ENCODE measurements at regions not wholly inside any gene's neighbourhood (a gene's known extent, or its start where the extent isn't known, plus 50 kb on each side); places are given as distances from the start of the nearest gene placed in this dataset.

DNA sequence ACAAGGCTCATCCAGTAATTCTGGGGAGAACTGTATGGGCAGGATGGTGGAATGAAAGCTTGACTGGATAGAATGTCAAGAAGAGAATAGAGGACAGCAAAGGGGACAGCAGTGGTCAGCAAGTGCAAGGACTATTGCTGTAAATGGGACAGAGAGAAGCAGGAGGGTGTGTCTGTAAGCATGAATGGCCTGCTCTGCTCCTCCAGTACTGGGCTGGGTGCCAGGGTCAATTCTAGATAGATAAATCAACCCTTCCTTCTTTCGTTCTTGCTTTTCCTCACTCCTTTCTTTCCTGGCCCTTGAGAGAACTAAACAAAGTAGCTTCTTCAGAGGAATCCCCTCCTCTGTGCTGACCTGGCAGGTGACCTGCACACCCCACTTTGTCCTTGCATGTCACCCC lies 1019.2 kb downstream of the BCL11B start:
- 23% methylated on average over 1 of the region's 1 CpG for WGBS
- H3K9me3 ChIP-seq, result no peaks in the 10 kb centered on the region
- no peak for DNase-seq (ENCODE audit: low spot score in 2 of 2)

GRCh38 chr14:98259881-98260280 lies 1012.1 kb downstream of the BCL11B start:
- WGBS, result 51% methylated on average over 4 of the region's 4 CpGs

More for the DNA sequence above, 1019.2 kb downstream of the BCL11B start:
- Histone ChIP-seq H3K27me3 (no peaks in the 10 kb centered on the region), H3K36me3 (no peaks in the 10 kb centered on the region), H3K27ac (no peak overlapping the region), H3K4me1 (no peaks in the 10 kb centered on the region), H3K4me3 (no peak overlapping the region)
- no peak for TF ChIP-seq EP300 (IDR thresholded peaks at IDR 0.05)
- TF ChIP-seq POLR2AphosphoS5 (IDR thresholded peaks at IDR 0.05), result no peak
- TF ChIP-seq, protein P1, sequence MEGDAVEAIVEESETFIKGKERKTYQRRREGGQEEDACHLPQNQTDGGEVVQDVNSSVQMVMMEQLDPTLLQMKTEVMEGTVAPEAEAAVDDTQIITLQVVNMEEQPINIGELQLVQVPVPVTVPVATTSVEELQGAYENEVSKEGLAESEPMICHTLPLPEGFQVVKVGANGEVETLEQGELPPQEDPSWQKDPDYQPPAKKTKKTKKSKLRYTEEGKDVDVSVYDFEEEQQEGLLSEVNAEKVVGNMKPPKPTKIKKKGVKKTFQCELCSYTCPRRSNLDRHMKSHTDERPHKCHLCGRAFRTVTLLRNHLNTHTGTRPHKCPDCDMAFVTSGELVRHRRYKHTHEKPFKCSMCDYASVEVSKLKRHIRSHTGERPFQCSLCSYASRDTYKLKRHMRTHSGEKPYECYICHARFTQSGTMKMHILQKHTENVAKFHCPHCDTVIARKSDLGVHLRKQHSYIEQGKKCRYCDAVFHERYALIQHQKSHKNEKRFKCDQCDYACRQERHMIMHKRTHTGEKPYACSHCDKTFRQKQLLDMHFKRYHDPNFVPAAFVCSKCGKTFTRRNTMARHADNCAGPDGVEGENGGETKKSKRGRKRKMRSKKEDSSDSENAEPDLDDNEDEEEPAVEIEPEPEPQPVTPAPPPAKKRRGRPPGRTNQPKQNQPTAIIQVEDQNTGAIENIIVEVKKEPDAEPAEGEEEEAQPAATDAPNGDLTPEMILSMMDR (IDR thresholded peaks at IDR 0.05), result no peak

GRCh38 chr14:98262566-98262965 lies 1009.4 kb downstream of the BCL11B start:
- Histone ChIP-seq H3K27ac (no peak overlapping the region), H3K9me3 (no peaks in the 10 kb centered on the region), H3K36me3 (no peaks in the 10 kb centered on the region), H3K27me3 (no peaks in the 10 kb centered on the region), H3K4me1 (no peaks in the 10 kb centered on the region), H3K4me3 (no peak overlapping the region)
- WGBS, result over 99% methylated on average over 5 of the region's 5 CpGs
- DNase-seq (ENCODE audit: low spot score in 2 of 2), result no peak
- no peak for TF ChIP-seq POLR2A (IDR thresholded peaks at IDR 0.05)
- TF ChIP-seq, protein P1 (IDR thresholded peaks at IDR 0.05), result no peak
- TF ChIP-seq POLR2AphosphoS5 (IDR thresholded peaks at IDR 0.05), result no peak
- TF ChIP-seq EP300 (IDR thresholded peaks at IDR 0.05), result no peak

More at GRCh38 chr14:98259881-98260280, 1012.1 kb downstream of the BCL11B start:
- Histone ChIP-seq H3K4me3 (no peak overlapping the region), H3K4me1 (no peaks in the 10 kb centered on the region), H3K27me3 (no peaks in the 10 kb centered on the region), H3K27ac (no peak overlapping the region), H3K36me3 (no peaks in the 10 kb centered on the region), H3K9me3 (no peaks in the 10 kb centered on the region)
- DNase-seq (ENCODE audit: low spot score in 2 of 2), result no peak
- no peak for TF ChIP-seq POLR2A (IDR thresholded peaks at IDR 0.05)
- no peak for TF ChIP-seq EP300 (IDR thresholded peaks at IDR 0.05)
- TF ChIP-seq POLR2AphosphoS5 (IDR thresholded peaks at IDR 0.05), result no peak
- TF ChIP-seq, protein P1 (IDR thresholded peaks at IDR 0.05), result no peak

- Histone ChIP-seq H3K27ac (no peak overlapping the region), H3K36me3 (no peaks in the 10 kb centered on the region), H3K9me3 (no peaks in the 10 kb centered on the region), H3K27me3 (no peaks in the 10 kb centered on the region), H3K4me3 (no peak overlapping the region), H3K4me1 (no peaks in the 10 kb centered on the region)
- TF ChIP-seq POLR2AphosphoS5 (IDR thresholded peaks at IDR 0.05), result no peak
- TF ChIP-seq POLR2A (IDR thresholded peaks at IDR 0.05), result no peak
- TF ChIP-seq EP300 (IDR thresholded peaks at IDR 0.05), result no peak
- TF ChIP-seq, protein P1 (IDR thresholded peaks at IDR 0.05), result no peak
- DNase-seq (ENCODE audit: low spot score in 2 of 2), result no peak
Measured at GRCh38 chr14:98269533-98269932, 1002.5 kb downstream of the BCL11B start.

DNA sequence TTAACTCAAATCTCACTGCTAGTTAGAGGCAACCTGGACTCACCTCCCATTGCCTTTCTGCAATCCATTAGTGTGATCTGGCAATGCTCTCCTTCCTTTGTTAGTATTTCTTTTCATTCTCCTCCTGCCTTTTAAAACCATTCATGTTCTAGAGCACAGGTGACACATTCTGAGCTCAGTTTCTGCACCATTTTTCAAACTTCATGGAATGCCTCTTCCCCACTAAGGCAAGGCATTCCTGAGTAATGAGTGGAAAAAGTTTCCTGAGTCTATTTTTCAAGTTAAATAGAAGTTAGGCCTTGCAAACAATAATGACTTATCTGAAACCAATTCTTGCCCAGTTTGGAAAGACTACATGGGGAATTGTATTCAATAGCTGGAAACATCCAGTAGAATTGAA lies 1001.8 kb downstream of the BCL11B start:
- Histone ChIP-seq H3K9me3 (no peaks in the 10 kb centered on the region), H3K27ac (no peak overlapping the region), H3K27me3 (no peaks in the 10 kb centered on the region), H3K36me3 (no peaks in the 10 kb centered on the region), H3K4me3 (no peak overlapping the region), H3K4me1 (no peaks in the 10 kb centered on the region)
- DNase-seq (ENCODE audit: low spot score in 2 of 2), result no peak
- TF ChIP-seq, protein P1 (IDR thresholded peaks at IDR 0.05), result no peak
- no peak for TF ChIP-seq POLR2A (IDR thresholded peaks at IDR 0.05)
- TF ChIP-seq EP300 (IDR thresholded peaks at IDR 0.05), result no peak
- TF ChIP-seq POLR2AphosphoS5 (IDR thresholded peaks at IDR 0.05), result no peak

Data from suprapubic skin (tissue), 4 donors.